ENCODE measurements at regions not wholly inside any gene's neighbourhood (a gene's known extent, or its start where the extent isn't known, plus 50 kb on each side); places are given as distances from the start of the nearest gene placed in this dataset.

DNA sequence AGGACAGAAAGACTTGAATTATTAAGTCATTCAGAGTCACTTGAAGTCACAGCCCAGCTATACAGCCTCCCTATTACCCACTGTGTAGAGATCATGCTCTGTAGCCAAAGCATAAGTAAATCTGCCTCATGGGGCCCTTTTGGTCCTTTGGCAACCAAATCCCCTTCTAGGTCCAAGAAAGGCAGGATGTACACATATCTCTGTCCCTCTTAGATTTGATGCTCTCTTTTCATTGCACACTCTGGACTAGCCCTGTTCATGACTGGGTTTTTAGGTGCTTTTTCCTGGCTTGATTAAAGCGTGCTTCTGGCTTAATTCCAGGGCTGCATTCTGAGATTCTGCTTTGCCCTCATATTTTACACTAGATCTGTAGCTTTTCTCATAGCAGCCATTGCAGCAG lies 296.8 kb downstream of the TENT5A start:
- Histone ChIP-seq H3K9ac (ENCODE audit: low read length) (no peak overlapping the region), H4K20me1 (ENCODE audit: insufficient read depth) (no peaks in the 10 kb centered on the region), H3K9me2 (ENCODE audit: insufficient read depth) (no peaks in the 10 kb centered on the region), H3K4me3 (replicated peaks in 1 of 2; ENCODE audit: low read depth in 1 of 2, low read length in 2 of 2) (no peak overlapping the region), H3K36me3 (ENCODE audit: control insufficient read depth in 1 of 2, insufficient read depth in 2 of 2, low read length in 2 of 2) (no peaks in the 10 kb centered on the region), H3K4me1 (ENCODE audit: control insufficient read depth in 1 of 2, insufficient read depth in 2 of 2, low read length in 2 of 2) (peaks cover 5 to 21% of the 10 kb centered on the region in 2 experiments; a peak in 3 of 4 replicates), H3K4me2 (ENCODE audit: low read length) (no peak overlapping the region), H3K27me3 (ENCODE audit: insufficient read depth, low read length) (no peaks in the 10 kb centered on the region), H2AFZ (ENCODE audit: low read depth, low read length, poor library complexity, severe bottlenecking) (no peak overlapping the region), H3K79me2 (ENCODE audit: insufficient read depth, low read length) (no peaks in the 10 kb centered on the region), H3K9me3 (ENCODE audit: control insufficient read depth in 1 of 2, insufficient read depth in 1 of 2, low read depth in 1 of 2, low read length in 2 of 2) (no peaks in the 10 kb centered on the region), H3K27ac (ENCODE audit: low read depth, low read length) (no peak overlapping the region)
- DNase-seq (ENCODE audit: low read depth, low spot score) = no peak
- no TSS peak for BruUV-seq (replicated peaks)
- CTCF ChIA-PET = no interaction called here
- no peak for ATAC-seq
- RAD21 ChIA-PET (ENCODE audit: low non-redundant PET in 1 of 2, low total read pairs in 2 of 2, uncharacterized antibody in 2 of 2, unreplicated experiment in 2 of 2) = no interaction called here
- TF ChIP-seq, protein P1, sequence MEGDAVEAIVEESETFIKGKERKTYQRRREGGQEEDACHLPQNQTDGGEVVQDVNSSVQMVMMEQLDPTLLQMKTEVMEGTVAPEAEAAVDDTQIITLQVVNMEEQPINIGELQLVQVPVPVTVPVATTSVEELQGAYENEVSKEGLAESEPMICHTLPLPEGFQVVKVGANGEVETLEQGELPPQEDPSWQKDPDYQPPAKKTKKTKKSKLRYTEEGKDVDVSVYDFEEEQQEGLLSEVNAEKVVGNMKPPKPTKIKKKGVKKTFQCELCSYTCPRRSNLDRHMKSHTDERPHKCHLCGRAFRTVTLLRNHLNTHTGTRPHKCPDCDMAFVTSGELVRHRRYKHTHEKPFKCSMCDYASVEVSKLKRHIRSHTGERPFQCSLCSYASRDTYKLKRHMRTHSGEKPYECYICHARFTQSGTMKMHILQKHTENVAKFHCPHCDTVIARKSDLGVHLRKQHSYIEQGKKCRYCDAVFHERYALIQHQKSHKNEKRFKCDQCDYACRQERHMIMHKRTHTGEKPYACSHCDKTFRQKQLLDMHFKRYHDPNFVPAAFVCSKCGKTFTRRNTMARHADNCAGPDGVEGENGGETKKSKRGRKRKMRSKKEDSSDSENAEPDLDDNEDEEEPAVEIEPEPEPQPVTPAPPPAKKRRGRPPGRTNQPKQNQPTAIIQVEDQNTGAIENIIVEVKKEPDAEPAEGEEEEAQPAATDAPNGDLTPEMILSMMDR (IDR thresholded peaks at IDR 0.05 in 2 of 3, conservative IDR thresholded peaks at IDR 0.05 in 1 of 3; ENCODE audit: borderline replicate concordance in 1 of 3, insufficient read depth in 1 of 3, low read depth in 2 of 3, low read length in 2 of 3) = no peak
- TF ChIP-seq FOSL1 (IDR thresholded peaks at IDR 0.05; ENCODE audit: low read depth) = no peak
- TF ChIP-seq SRF (IDR thresholded peaks at IDR 0.05; ENCODE audit: low read depth) = no peak
- TF ChIP-seq, protein P2, sequence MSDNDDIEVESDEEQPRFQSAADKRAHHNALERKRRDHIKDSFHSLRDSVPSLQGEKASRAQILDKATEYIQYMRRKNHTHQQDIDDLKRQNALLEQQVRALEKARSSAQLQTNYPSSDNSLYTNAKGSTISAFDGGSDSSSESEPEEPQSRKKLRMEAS (IDR thresholded peaks at IDR 0.05) = no peak
- TF ChIP-seq ELF1 (IDR thresholded peaks at IDR 0.05; ENCODE audit: borderline replicate concordance, low read depth) = no peak
- TF ChIP-seq JUND (IDR thresholded peaks at IDR 0.05) = no peak
- TF ChIP-seq, protein P3, sequence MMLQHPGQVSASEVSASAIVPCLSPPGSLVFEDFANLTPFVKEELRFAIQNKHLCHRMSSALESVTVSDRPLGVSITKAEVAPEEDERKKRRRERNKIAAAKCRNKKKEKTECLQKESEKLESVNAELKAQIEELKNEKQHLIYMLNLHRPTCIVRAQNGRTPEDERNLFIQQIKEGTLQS (IDR thresholded peaks at IDR 0.05) = no peak
- no peak for TF ChIP-seq EGR1 (IDR thresholded peaks at IDR 0.05; ENCODE audit: low read depth)
- TF ChIP-seq, protein P4, sequence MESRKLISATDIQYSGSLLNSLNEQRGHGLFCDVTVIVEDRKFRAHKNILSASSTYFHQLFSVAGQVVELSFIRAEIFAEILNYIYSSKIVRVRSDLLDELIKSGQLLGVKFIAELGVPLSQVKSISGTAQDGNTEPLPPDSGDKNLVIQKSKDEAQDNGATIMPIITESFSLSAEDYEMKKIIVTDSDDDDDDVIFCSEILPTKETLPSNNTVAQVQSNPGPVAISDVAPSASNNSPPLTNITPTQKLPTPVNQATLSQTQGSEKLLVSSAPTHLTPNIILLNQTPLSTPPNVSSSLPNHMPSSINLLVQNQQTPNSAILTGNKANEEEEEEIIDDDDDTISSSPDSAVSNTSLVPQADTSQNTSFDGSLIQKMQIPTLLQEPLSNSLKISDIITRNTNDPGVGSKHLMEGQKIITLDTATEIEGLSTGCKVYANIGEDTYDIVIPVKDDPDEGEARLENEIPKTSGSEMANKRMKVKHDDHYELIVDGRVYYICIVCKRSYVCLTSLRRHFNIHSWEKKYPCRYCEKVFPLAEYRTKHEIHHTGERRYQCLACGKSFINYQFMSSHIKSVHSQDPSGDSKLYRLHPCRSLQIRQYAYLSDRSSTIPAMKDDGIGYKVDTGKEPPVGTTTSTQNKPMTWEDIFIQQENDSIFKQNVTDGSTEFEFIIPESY (IDR thresholded peaks at IDR 0.05; ENCODE audit: extremely low read depth, insufficient replicate concordance, low read length) = no peak
- TF ChIP-seq POLR2A (IDR thresholded peaks at IDR 0.05; ENCODE audit: borderline replicate concordance, extremely low read depth, insufficient read depth, insufficient read length) = no peak
- no peak for TF ChIP-seq YY1 (IDR thresholded peaks at IDR 0.05; ENCODE audit: extremely low read depth, insufficient replicate concordance, low read depth, low read length)
- TF ChIP-seq CEBPB (IDR thresholded peaks at IDR 0.05; ENCODE audit: low read depth) = no peak
- intact Hi-C loops (cut with micrococcal nuclease) = no loop called here
- POLR2A ChIA-PET = no interaction called here
